PC-9 (cell line): ENCODE measurements at regions not wholly inside any gene's neighbourhood (a gene's known extent, or its start where the extent isn't known, plus 50 kb on each side); places are given as distances from the start of the nearest gene placed in this dataset.
"Not testable (repeated sequence)": the region's sequence is repeated elsewhere in the genome, so short reads cannot be mapped to it uniquely, and the experiment has no call there.

Source experiments
- CTCF ChIP-seq: fragments of 200-600 bp; sonication (generic); conservative IDR thresholded peaks from 2 replicates; pipeline ENCODE4 v1.6.1; 2017; ENCODE audit warnings: mixed run types, antibody characterized with exemption, mild to moderate bottlenecking, moderate library complexity
- EZH2 ChIP-seq: fragments of 200-600 bp; sonication (generic); IDR thresholded peaks from 2 replicates; pipeline ENCODE4 v1.8.0; 2017; ENCODE audit warnings: antibody characterized with exemption, low read depth

GRCh38 chr6:131346896-131347295 is 211.6 kb downstream of the AKAP7 start:
- not testable (repeated sequence) for TF ChIP-seq CTCF, EZH2
